ENCODE measurements at regions not wholly inside any gene's neighbourhood (a gene's known extent, or its start where the extent isn't known, plus 50 kb on each side); places are given as distances from the start of the nearest gene placed in this dataset.

DNA sequence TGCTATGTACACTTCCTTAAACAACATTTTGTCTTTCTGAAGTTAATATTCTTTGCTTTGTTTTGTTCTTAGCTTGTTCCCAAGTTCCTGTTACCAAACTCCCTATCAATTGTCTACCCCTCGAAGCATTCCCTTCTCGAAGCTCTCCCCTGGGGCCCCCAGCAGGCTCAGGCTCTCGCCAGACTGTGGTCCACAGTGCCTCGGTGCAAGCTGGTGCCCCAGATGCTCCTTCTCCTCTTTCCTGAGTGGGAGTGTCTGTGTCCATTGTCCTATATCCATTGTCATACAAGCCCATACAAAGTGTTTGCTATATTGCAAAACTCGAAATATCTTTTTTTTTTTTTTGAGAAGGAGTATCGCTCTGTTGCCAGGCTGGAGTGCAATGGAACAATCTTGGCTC lies 51.7 kb upstream of the RTL6 start:
- no peak for DNase-seq

DNA sequence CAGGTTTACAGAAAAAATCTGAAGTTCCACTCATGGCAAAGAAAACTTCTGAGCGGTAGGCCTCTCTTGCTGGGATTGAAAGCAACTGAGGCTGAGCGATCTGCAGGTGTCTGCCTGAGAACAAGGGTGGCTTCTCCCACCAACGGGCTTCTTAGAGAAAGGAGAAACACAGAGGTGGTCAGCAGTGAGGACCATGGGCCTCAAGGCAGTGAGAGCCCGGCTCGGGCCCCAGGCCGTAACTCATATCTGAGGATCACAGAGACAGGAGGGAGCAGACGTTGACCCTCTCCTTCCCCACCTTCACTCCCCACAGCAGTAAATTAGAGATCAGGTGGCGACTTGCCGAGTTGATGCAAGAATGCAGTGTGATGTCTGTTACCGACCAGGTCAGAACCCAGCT lies 50.9 kb upstream of the RTL6 start:
- no peak for DNase-seq

All from NCI-H774 (cell line).